Esophagus squamous epithelium (tissue), 5 donors: ENCODE measurements at regions not wholly inside any gene's neighbourhood (a gene's known extent, or its start where the extent isn't known, plus 50 kb on each side); places are given as distances from the start of the nearest gene placed in this dataset.
A peak's percentile ranks its signal among the peaks of the same experiment; 100 is the strongest.

Experiments
- DNase-seq: peaks from one replicate; lab custom pipeline; 2025; lab: John Stamatoyannopoulos, UW
- H3K27ac ChIP-seq, 4 donors: fragments of 200-600 bp; sonication (generic); one replicate each; pipeline ENCODE4 v1.5.1; 2016 to 2019; ENCODE audit warnings: mild to moderate bottlenecking in 1 of 4
- H3K27me3 ChIP-seq, 4 donors: fragments of 200-600 bp; sonication (generic); 1 replicate in 3 of 4; 2 replicates in 1 of 4; pipeline versions ENCODE4 v1.5.1 to v1.6.0; 2017 to 2021; ENCODE audit warnings: antibody characterized with exemption in 1 of 4
- H3K36me3 ChIP-seq, 3 donors: fragments of 200-600 bp; sonication (generic); one replicate each; pipeline ENCODE4 v1.5.1; 2016 to 2019
- H3K4me1 ChIP-seq, 3 donors: fragments of 200-600 bp; sonication (generic); one replicate each; pipeline ENCODE4 v1.5.1; 2017 to 2019
- H3K4me3 ChIP-seq, 4 donors: fragments of 200-600 bp; sonication (generic); 1 replicate in 3 of 4; 2 replicates in 1 of 4; pipeline ENCODE4 v1.5.1; 2016 to 2019; ENCODE audit warnings: mild to moderate bottlenecking in 2 of 4, moderate library complexity in 1 of 4
- H3K9me3 ChIP-seq, 3 donors: fragments of 200-600 bp; sonication (generic); one replicate each; pipeline ENCODE4 v1.5.1; 2016 to 2019
- CTCF ChIP-seq, 6 experiments: fragments of 450-650 bp in 4 of 6; fragments of 200-600 bp in 2 of 6; sonication (generic) in 2 of 6; IDR thresholded peaks; one replicate each; pipeline ENCODE4 v1.5.1; 2016 to 2019; ENCODE audit warnings: antibody characterized with exemption in 6 of 6, mild to moderate bottlenecking in 4 of 6, moderate library complexity in 4 of 6
- POLR2A ChIP-seq, 4 donors: fragments of 450-650 bp; IDR thresholded peaks; one replicate each; pipeline ENCODE4 v1.6.1; 2017; ENCODE audit warnings: antibody characterized with exemption in 4 of 4, mild to moderate bottlenecking in 4 of 4, moderate library complexity in 3 of 4
- WGBS, 2 donors: methylation state at CpG; one replicate each; pipeline ENCODE4 v1.1.5; 2018; 5-methylcytosine and 5-hydroxymethylcytosine counted together
- intact Hi-C: fragments of 100-400 bp; cut with DNase I; formaldehyde crosslinking; loops from one replicate; pipeline ENCODE4 v1.15.0; 2022
- donor health status: DM: yes; HTN: yes; CAD: no.

- Histone ChIP-seq H3K9me3 (no peaks in the 10 kb centered on the region), H3K4me1 (peaks cover 36 to 65% (median 51%) of the 10 kb centered on the region in 3 donors), H3K27me3 (no peaks in the 10 kb centered on the region), H3K4me3 (no peak overlapping the region), H3K27ac (peak overlapping the region; percentile 83 to 89 (median 85)), H3K36me3 (no peaks in the 10 kb centered on the region)
- DNase-seq, result no peak
- intact Hi-C loops, result no loop called here
- TF ChIP-seq CTCF (IDR thresholded peaks at IDR 0.05) (no peak), POLR2A (IDR thresholded peaks at IDR 0.05) (no peak)
- WGBS, 2 donors, result 60 to 64% methylated on average over 11 of the region's 12 CpGs
Measured at GRCh38 chr1:235919127-235919832, 52.6 kb upstream of the LYST start.

- H3K27ac ChIP-seq, result peak overlapping the region; percentile 63 to 89 (median 85)
- intact Hi-C loops, result no loop called here
- H3K36me3 ChIP-seq, result no peaks in the 10 kb centered on the region
- H3K4me1 ChIP-seq, result peaks cover 36 to 57% (median 46%) of the 10 kb centered on the region in 3 donors
- no peak for DNase-seq
- no peak for TF ChIP-seq POLR2A (IDR thresholded peaks at IDR 0.05)
- TF ChIP-seq CTCF (IDR thresholded peaks at IDR 0.05), result no peak
- H3K27me3 ChIP-seq, result no peaks in the 10 kb centered on the region
- H3K4me3 ChIP-seq, result no peak overlapping the region
- no peaks in the 10 kb centered on the region for H3K9me3 ChIP-seq
- WGBS, 2 donors, result 78 to 97% methylated on average over 5 of the region's 5 CpGs
Measured at GRCh38 chr1:235918465-235918864, 51.8 kb upstream of the LYST start.

GRCh38 chr1:235918032-235918431, 51.3 kb upstream of the LYST start:
- WGBS, 2 donors, result 51 to 75% methylated on average over 8 to 13 of the region's 13 CpGs
- Histone ChIP-seq H3K36me3 (no peaks in the 10 kb centered on the region), H3K4me3 (no peak overlapping the region), H3K27ac (peak overlapping the region; percentile 63 to 89 (median 85)), H3K9me3 (no peaks in the 10 kb centered on the region), H3K4me1 (peaks cover 36 to 53% (median 43%) of the 10 kb centered on the region in 3 donors), H3K27me3 (no peaks in the 10 kb centered on the region)
- intact Hi-C loops, result no loop called here
- DNase-seq, result no peak
- TF ChIP-seq POLR2A (IDR thresholded peaks at IDR 0.05) (no peak), CTCF (IDR thresholded peaks at IDR 0.05) (no peak)

GRCh38 chr1:235917267-235917811, 50.6 kb upstream of the LYST start:
- 5 to 8% methylated on average over 8 of the region's 8 CpGs for WGBS, 2 donors
- Histone ChIP-seq H3K36me3 (no peaks in the 10 kb centered on the region), H3K27me3 (no peaks in the 10 kb centered on the region), H3K27ac (peak overlapping the region; percentile 70 to 89 (median 85)), H3K4me3 (no peak overlapping the region), H3K9me3 (no peaks in the 10 kb centered on the region), H3K4me1 (peaks cover 36 to 50% (median 43%) of the 10 kb centered on the region in 3 donors)
- TF ChIP-seq POLR2A (IDR thresholded peaks at IDR 0.05), result no peak
- no peak for TF ChIP-seq CTCF (IDR thresholded peaks at IDR 0.05)
- intact Hi-C loops, result no loop called here
- no peak for DNase-seq
